ENCODE measurements at regions not wholly inside any gene's neighbourhood (a gene's known extent, or its start where the extent isn't known, plus 50 kb on each side); places are given as distances from the start of the nearest gene placed in this dataset.
A peak's percentile ranks its signal among the peaks of the same experiment; 100 is the strongest.
"Not testable (repeated sequence)": the region's sequence is repeated elsewhere in the genome, so short reads cannot be mapped to it uniquely, and the experiment has no call there.

DNA sequence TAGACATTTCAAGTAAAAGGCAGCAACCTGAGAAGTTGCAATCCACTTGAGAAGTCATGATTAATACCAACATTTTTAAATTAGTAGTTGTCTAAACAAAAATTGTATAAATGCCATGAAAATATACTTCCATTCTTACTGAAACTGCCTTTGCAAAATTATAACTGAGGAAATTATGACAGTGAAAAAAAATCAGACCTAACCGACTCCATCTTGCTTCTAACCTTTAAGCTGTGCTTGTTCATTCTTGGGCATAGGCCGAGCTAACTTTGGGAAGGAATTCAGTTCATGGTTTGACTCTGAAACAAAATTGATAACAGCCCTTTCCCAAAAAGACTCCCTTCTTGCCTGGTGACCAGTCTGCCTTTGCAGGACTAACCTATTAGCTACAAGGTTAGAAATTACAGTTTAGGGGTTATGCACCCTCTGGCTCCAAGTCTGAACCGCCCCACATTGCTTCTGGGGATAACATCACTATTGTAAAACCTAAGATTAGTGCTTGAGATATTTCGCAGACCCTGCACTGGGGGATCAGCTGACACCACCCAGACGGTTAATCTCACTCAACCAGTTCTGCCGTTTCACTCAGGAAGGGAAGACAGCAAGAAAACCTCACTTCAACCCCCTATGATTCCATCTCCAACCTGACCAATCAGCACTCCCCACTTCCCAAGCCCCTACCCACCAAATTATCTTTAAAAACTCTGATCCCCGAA lies 136.1 kb upstream of the ADAMTS3 start:
- POLR2A ChIA-PET; H3K4me3 ChIP-seq (ENCODE audit: control insufficient read depth in 1 of 2, extremely low read depth in 1 of 2, low read length in 1 of 2); H3K27me3 Mint-ChIP-seq; H3K9me3 Mint-ChIP-seq; ATAC-seq (replicated peaks in 1 of 4); H3K27ac Mint-ChIP-seq; H3K27ac ChIP-seq (ENCODE audit: low read length); CTCF ChIA-PET; H3K36me3 Mint-ChIP-seq; H3K4me1 ChIP-seq (ENCODE audit: control insufficient read depth in 1 of 2, extremely low read depth in 1 of 2, insufficient read depth in 2 of 2, low read length in 2 of 2); H3K36me3 ChIP-seq (ENCODE audit: control insufficient read depth in 2 of 2, extremely low read depth in 1 of 2, insufficient read depth in 1 of 2, low read length in 1 of 2); H3K27me3 ChIP-seq (replicated peaks in 1 of 2; ENCODE audit: control insufficient read depth in 2 of 2, extremely low read depth in 1 of 2, insufficient read depth in 2 of 2, low read length in 1 of 2); H3K4me1 Mint-ChIP-seq; DNase-seq; H3K9me3 ChIP-seq; H3K4me3 Mint-ChIP-seq: not testable (repeated sequence)
- WGBS (ENCODE audit: insufficient coverage) = 75% methylated on average over 6 of the region's 7 CpGs

- Histone ChIP-seq H3K27ac (ENCODE audit: low read length) (no peak overlapping the region), H3K36me3 (ENCODE audit: control insufficient read depth in 2 of 2, extremely low read depth in 1 of 2, insufficient read depth in 1 of 2, low read length in 1 of 2) (no peaks in the 10 kb centered on the region), H3K9me3 (no peaks in the 10 kb centered on the region), H3K27me3 (replicated peaks in 1 of 2; ENCODE audit: control insufficient read depth in 2 of 2, extremely low read depth in 1 of 2, insufficient read depth in 2 of 2, low read length in 1 of 2) (peaks cover 0 to 6% of the 10 kb centered on the region in 2 experiments), H3K4me1 (ENCODE audit: control insufficient read depth in 1 of 2, extremely low read depth in 1 of 2, insufficient read depth in 2 of 2, low read length in 2 of 2) (no peaks in the 10 kb centered on the region), H3K4me3 (ENCODE audit: control insufficient read depth in 1 of 2, extremely low read depth in 1 of 2, low read length in 1 of 2) (no peak overlapping the region)
- peaks cover 0 to 3% (median 0%) of the 10 kb centered on the region in 3 donors for H3K4me1 Mint-ChIP-seq
- no peak overlapping the region for H3K27ac Mint-ChIP-seq
- H3K36me3 Mint-ChIP-seq = no peaks in the 10 kb centered on the region
- ChIA-PET CTCF (interaction anchor here in 1 of 2 donors (0.6 kb wide), 1 partner anchor 252 kb away, joined by 3 read pairs; no protein-coding TSS in a partner anchor), POLR2A (no interaction called here)
- no CpG with 5 or more reads among the region's 3 CpGs for WGBS (ENCODE audit: insufficient coverage)
- no peaks in the 10 kb centered on the region for H3K27me3 Mint-ChIP-seq
- DNase-seq (no peak), ATAC-seq (replicated peaks in 1 of 4) (no peak)
- H3K4me3 Mint-ChIP-seq = no peak overlapping the region
- no peaks in the 10 kb centered on the region for H3K9me3 Mint-ChIP-seq
Measured at GRCh38 chr4:72702948-72703347, 133.9 kb upstream of the ADAMTS3 start.

- H3K4me1 ChIP-seq (ENCODE audit: control insufficient read depth in 1 of 2, extremely low read depth in 1 of 2, insufficient read depth in 2 of 2, low read length in 2 of 2) = no peaks in the 10 kb centered on the region
- H3K27ac Mint-ChIP-seq = no peak overlapping the region
- peak overlapping the region; percentile 51 to 76 (median 75) for H3K4me3 Mint-ChIP-seq
- DNase-seq (peak in 10 of 35 experiments; percentile 1 to 54 (median 10)), ATAC-seq (replicated peaks in 1 of 4) (peak in 2 of 4 experiments; percentile 32 to 42)
- no peak overlapping the region for H3K27ac ChIP-seq (ENCODE audit: low read length)
- no peaks in the 10 kb centered on the region for H3K9me3 Mint-ChIP-seq
- peaks cover 0 to 2% of the 10 kb centered on the region in 2 experiments for H3K27me3 ChIP-seq (replicated peaks in 1 of 2; ENCODE audit: control insufficient read depth in 2 of 2, extremely low read depth in 1 of 2, insufficient read depth in 2 of 2, low read length in 1 of 2)
- POLR2A ChIA-PET = no interaction called here
- no peaks in the 10 kb centered on the region for H3K36me3 ChIP-seq (ENCODE audit: control insufficient read depth in 2 of 2, extremely low read depth in 1 of 2, insufficient read depth in 1 of 2, low read length in 1 of 2)
- WGBS (ENCODE audit: insufficient coverage) = 21% methylated on average over 2 of the region's 7 CpGs
- no peaks in the 10 kb centered on the region for H3K9me3 ChIP-seq
- CTCF ChIA-PET = interaction anchor here in 1 of 2 donors (0.6 kb wide), 1 partner anchor 251 kb away, joined by 3 read pairs; no protein-coding TSS in a partner anchor
- H3K36me3 Mint-ChIP-seq = no peaks in the 10 kb centered on the region
- peak overlapping the region; percentile 8 to 23 for H3K4me3 ChIP-seq (ENCODE audit: control insufficient read depth in 1 of 2, extremely low read depth in 1 of 2, low read length in 1 of 2)
- peaks cover 0 to under 1% of the 10 kb centered on the region in 2 donors for H3K27me3 Mint-ChIP-seq
- peaks cover 0 to 3% (median 0%) of the 10 kb centered on the region in 3 donors for H3K4me1 Mint-ChIP-seq
Measured at GRCh38 chr4:72701987-72702819, 133.2 kb upstream of the ADAMTS3 start.

DNA sequence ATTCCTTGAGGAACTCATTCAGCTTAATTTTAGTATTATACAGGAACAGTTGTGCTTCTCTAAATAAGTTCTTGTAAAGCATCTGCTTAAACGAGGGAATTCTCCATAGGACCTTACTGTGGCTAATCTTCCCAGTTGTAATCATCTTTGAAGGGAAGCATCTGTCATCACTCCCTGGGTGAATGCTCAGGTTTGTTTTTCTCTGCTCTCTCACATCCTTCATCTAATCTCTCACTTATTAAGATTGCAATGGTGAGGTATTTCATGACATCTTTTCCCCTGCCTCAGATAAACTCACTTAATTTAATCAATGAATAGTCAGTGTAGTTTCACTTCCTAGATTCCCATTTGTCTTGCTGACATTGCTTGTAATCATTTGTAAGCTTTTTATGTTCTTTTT lies 121.8 kb upstream of the ADAMTS3 start:
- H3K4me3 ChIP-seq (ENCODE audit: control insufficient read depth in 1 of 2, extremely low read depth in 1 of 2, low read length in 1 of 2) = no peak overlapping the region
- H3K36me3 Mint-ChIP-seq = no peaks in the 10 kb centered on the region
- ATAC-seq (replicated peaks in 1 of 4) (no peak), DNase-seq (no peak)
- ChIA-PET CTCF (no interaction called here), POLR2A (no interaction called here)
- no CpG with 5 or more reads among the region's 1 CpG for WGBS (ENCODE audit: insufficient coverage)
- H3K27me3 ChIP-seq (replicated peaks in 1 of 2; ENCODE audit: control insufficient read depth in 2 of 2, extremely low read depth in 1 of 2, insufficient read depth in 2 of 2, low read length in 1 of 2) = no peaks in the 10 kb centered on the region
- no peak overlapping the region for H3K4me3 Mint-ChIP-seq
- no peaks in the 10 kb centered on the region for H3K9me3 ChIP-seq
- no peaks in the 10 kb centered on the region for H3K4me1 Mint-ChIP-seq
- H3K9me3 Mint-ChIP-seq = peaks cover 0 to 3% (median 0%) of the 10 kb centered on the region in 3 donors
- H3K27me3 Mint-ChIP-seq = peaks cover 0 to 3% of the 10 kb centered on the region in 2 donors
- no peak overlapping the region for H3K27ac ChIP-seq (ENCODE audit: low read length)
- no peaks in the 10 kb centered on the region for H3K4me1 ChIP-seq (ENCODE audit: control insufficient read depth in 1 of 2, extremely low read depth in 1 of 2, insufficient read depth in 2 of 2, low read length in 2 of 2)
- H3K36me3 ChIP-seq (ENCODE audit: control insufficient read depth in 2 of 2, extremely low read depth in 1 of 2, insufficient read depth in 1 of 2, low read length in 1 of 2) = no peaks in the 10 kb centered on the region
- no peak overlapping the region for H3K27ac Mint-ChIP-seq

- ChIA-PET CTCF (no interaction called here), POLR2A (no interaction called here)
- Mint-ChIP-seq H3K27ac (no peak overlapping the region), H3K36me3 (no peaks in the 10 kb centered on the region), H3K9me3 (peaks cover 0 to 3% (median 0%) of the 10 kb centered on the region in 3 donors), H3K4me3 (no peak overlapping the region), H3K4me1 (no peaks in the 10 kb centered on the region), H3K27me3 (no peaks in the 10 kb centered on the region)
- Histone ChIP-seq H3K27ac (ENCODE audit: low read length) (no peak overlapping the region), H3K36me3 (ENCODE audit: control insufficient read depth in 2 of 2, extremely low read depth in 1 of 2, insufficient read depth in 1 of 2, low read length in 1 of 2) (no peaks in the 10 kb centered on the region), H3K27me3 (replicated peaks in 1 of 2; ENCODE audit: control insufficient read depth in 2 of 2, extremely low read depth in 1 of 2, insufficient read depth in 2 of 2, low read length in 1 of 2) (no peaks in the 10 kb centered on the region), H3K4me1 (ENCODE audit: control insufficient read depth in 1 of 2, extremely low read depth in 1 of 2, insufficient read depth in 2 of 2, low read length in 2 of 2) (no peaks in the 10 kb centered on the region), H3K9me3 (no peaks in the 10 kb centered on the region), H3K4me3 (ENCODE audit: control insufficient read depth in 1 of 2, extremely low read depth in 1 of 2, low read length in 1 of 2) (no peak overlapping the region)
- ATAC-seq (replicated peaks in 1 of 4) (no peak), DNase-seq (no peak)
- no CpG with 5 or more reads among the region's 1 CpG for whole genome bisulfite sequencing (ENCODE audit: insufficient coverage)
Measured at GRCh38 chr4:72689923-72690322, 120.9 kb upstream of the ADAMTS3 start.

DNA sequence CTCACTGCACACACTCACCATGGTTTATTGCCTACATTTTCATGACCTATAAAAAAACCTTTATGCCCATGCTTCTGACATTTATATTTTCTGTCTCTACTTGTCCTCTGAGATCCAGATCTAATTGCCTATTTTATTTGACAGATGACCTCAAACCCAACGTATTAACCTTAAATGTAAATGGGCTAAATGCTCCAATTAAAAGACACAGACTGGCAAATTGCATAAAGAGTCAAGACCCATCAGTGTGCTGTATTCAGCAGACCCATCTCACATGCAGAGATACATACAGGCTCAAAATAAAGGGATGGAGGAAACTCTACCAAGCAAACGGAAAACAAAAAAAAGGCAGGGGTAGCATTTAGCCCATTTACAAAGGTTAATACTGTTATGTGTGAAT lies 117.4 kb upstream of the ADAMTS3 start:
- DNase-seq; H3K27ac Mint-ChIP-seq; H3K4me3 Mint-ChIP-seq; H3K27me3 ChIP-seq (replicated peaks in 1 of 2; ENCODE audit: control insufficient read depth in 2 of 2, extremely low read depth in 1 of 2, insufficient read depth in 2 of 2, low read length in 1 of 2); H3K4me1 Mint-ChIP-seq; ATAC-seq (replicated peaks in 1 of 4); H3K36me3 ChIP-seq (ENCODE audit: control insufficient read depth in 2 of 2, extremely low read depth in 1 of 2, insufficient read depth in 1 of 2, low read length in 1 of 2); H3K27ac ChIP-seq (ENCODE audit: low read length); H3K27me3 Mint-ChIP-seq; H3K36me3 Mint-ChIP-seq; H3K4me3 ChIP-seq (ENCODE audit: control insufficient read depth in 1 of 2, extremely low read depth in 1 of 2, low read length in 1 of 2); H3K9me3 ChIP-seq; H3K4me1 ChIP-seq (ENCODE audit: control insufficient read depth in 1 of 2, extremely low read depth in 1 of 2, insufficient read depth in 2 of 2, low read length in 2 of 2); POLR2A ChIA-PET; CTCF ChIA-PET: not testable (repeated sequence)
- peaks cover 0 to 12% (median 3%) of the 10 kb centered on the region in 3 donors for H3K9me3 Mint-ChIP-seq
- WGBS (ENCODE audit: insufficient coverage) = no CpG with 5 or more reads among the region's 2 CpGs
